ENCODE measurements at regions not wholly inside any gene's neighbourhood (a gene's known extent, or its start where the extent isn't known, plus 50 kb on each side); places are given as distances from the start of the nearest gene placed in this dataset.

GRCh38 chr3:148191966-148192365 is 505.7 kb upstream of the AGTR1 start:
- H3K4me3 Mint-ChIP-seq (ENCODE audit: unreplicated experiment) = no peak overlapping the region
- H3K36me3 ChIP-seq (ENCODE audit: insufficient read depth, low read length) = no peaks in the 10 kb centered on the region

GRCh38 chr3:148197061-148197460 is 500.6 kb upstream of the AGTR1 start:
- no peak for FAIRE-seq
- Histone ChIP-seq H3K4me3 (ENCODE audit: insufficient read depth, low read depth, low read length) (no peak overlapping the region), H3K4me1 (ENCODE audit: insufficient read depth, low read length) (no peaks in the 10 kb centered on the region), H3K79me2 (ENCODE audit: insufficient read depth, low read length) (no peaks in the 10 kb centered on the region), H4K20me1 (ENCODE audit: insufficient read depth, low read length) (no peaks in the 10 kb centered on the region), H2AFZ (ENCODE audit: low read depth, low read length) (no peak overlapping the region), H3K9ac (ENCODE audit: low read length) (no peak overlapping the region), H3K9me3 (ENCODE audit: insufficient read depth, low read depth, low read length) (no peaks in the 10 kb centered on the region), H3K27me3 (ENCODE audit: insufficient read depth, low read length) (no peaks in the 10 kb centered on the region), H3K27ac (ENCODE audit: low read depth, low read length) (no peak overlapping the region), H3K36me3 (ENCODE audit: insufficient read depth, low read length) (no peaks in the 10 kb centered on the region), H3K4me2 (ENCODE audit: low read length) (no peak overlapping the region)
- H3K9me3 Mint-ChIP-seq (ENCODE audit: unreplicated experiment) = no peaks in the 10 kb centered on the region
- no peak for DNase-seq (ENCODE audit: low read depth)
- no peaks in the 10 kb centered on the region for H3K36me3 Mint-ChIP-seq (ENCODE audit: low read depth, unreplicated experiment)
- no peaks in the 10 kb centered on the region for H3K27me3 Mint-ChIP-seq (ENCODE audit: low read depth, unreplicated experiment)
- H3K4me3 Mint-ChIP-seq (ENCODE audit: unreplicated experiment) = no peak overlapping the region
- no peak overlapping the region for H3K27ac Mint-ChIP-seq (ENCODE audit: unreplicated experiment)
- no peak for TF ChIP-seq EZH2 (IDR thresholded peaks at IDR 0.05; ENCODE audit: insufficient read depth, low read length)
- TF ChIP-seq CTCF (IDR thresholded peaks at IDR 0.05; ENCODE audit: insufficient read depth, low read depth, low read length) = no peak
- no peaks in the 10 kb centered on the region for H3K4me1 Mint-ChIP-seq (ENCODE audit: low read depth, unreplicated experiment)

More at GRCh38 chr3:148191966-148192365, 505.7 kb upstream of the AGTR1 start:
- no peak overlapping the region for H3K4me3 ChIP-seq (ENCODE audit: insufficient read depth, low read depth, low read length)
- Mint-ChIP-seq H3K36me3 (ENCODE audit: low read depth, unreplicated experiment) (no peaks in the 10 kb centered on the region), H3K27ac (ENCODE audit: unreplicated experiment) (no peak overlapping the region), H3K9me3 (ENCODE audit: unreplicated experiment) (no peaks in the 10 kb centered on the region), H3K4me1 (ENCODE audit: low read depth, unreplicated experiment) (peaks cover 6% of the 10 kb centered on the region), H3K27me3 (ENCODE audit: low read depth, unreplicated experiment) (no peaks in the 10 kb centered on the region)
- no peak for DNase-seq (ENCODE audit: low read depth)
- no peak overlapping the region for H3K27ac ChIP-seq (ENCODE audit: low read depth, low read length)
- no peak for TF ChIP-seq EZH2 (IDR thresholded peaks at IDR 0.05; ENCODE audit: insufficient read depth, low read length)
- no peak for TF ChIP-seq CTCF (IDR thresholded peaks at IDR 0.05; ENCODE audit: insufficient read depth, low read depth, low read length)
- H3K4me2 ChIP-seq (ENCODE audit: low read length) = no peak overlapping the region
- no peaks in the 10 kb centered on the region for H3K79me2 ChIP-seq (ENCODE audit: insufficient read depth, low read length)
- no peak overlapping the region for H3K9ac ChIP-seq (ENCODE audit: low read length)
- H4K20me1 ChIP-seq (ENCODE audit: insufficient read depth, low read length) = no peaks in the 10 kb centered on the region
- H3K4me1 ChIP-seq (ENCODE audit: insufficient read depth, low read length) = no peaks in the 10 kb centered on the region
- H2AFZ ChIP-seq (ENCODE audit: low read depth, low read length) = no peak overlapping the region
- no peaks in the 10 kb centered on the region for H3K9me3 ChIP-seq (ENCODE audit: insufficient read depth, low read depth, low read length)
- no peaks in the 10 kb centered on the region for H3K27me3 ChIP-seq (ENCODE audit: insufficient read depth, low read length)
- no peak for FAIRE-seq

- H3K4me3 ChIP-seq (ENCODE audit: insufficient read depth, low read depth, low read length) = no peak overlapping the region
- no peak overlapping the region for H3K27ac Mint-ChIP-seq (ENCODE audit: unreplicated experiment)
- H3K79me2 ChIP-seq (ENCODE audit: insufficient read depth, low read length) = no peaks in the 10 kb centered on the region
- no peak for TF ChIP-seq CTCF (IDR thresholded peaks at IDR 0.05; ENCODE audit: insufficient read depth, low read depth, low read length)
- no peak for TF ChIP-seq EZH2 (IDR thresholded peaks at IDR 0.05; ENCODE audit: insufficient read depth, low read length)
- H3K36me3 ChIP-seq (ENCODE audit: insufficient read depth, low read length) = no peaks in the 10 kb centered on the region
- no peaks in the 10 kb centered on the region for H3K27me3 ChIP-seq (ENCODE audit: insufficient read depth, low read length)
- H3K9me3 Mint-ChIP-seq (ENCODE audit: unreplicated experiment) = no peaks in the 10 kb centered on the region
- no peak overlapping the region for H3K4me3 Mint-ChIP-seq (ENCODE audit: unreplicated experiment)
- no peaks in the 10 kb centered on the region for H3K36me3 Mint-ChIP-seq (ENCODE audit: low read depth, unreplicated experiment)
- H3K4me1 ChIP-seq (ENCODE audit: insufficient read depth, low read length) = no peaks in the 10 kb centered on the region
- FAIRE-seq = no peak
- H2AFZ ChIP-seq (ENCODE audit: low read depth, low read length) = no peak overlapping the region
- H4K20me1 ChIP-seq (ENCODE audit: insufficient read depth, low read length) = no peaks in the 10 kb centered on the region
- H3K9me3 ChIP-seq (ENCODE audit: insufficient read depth, low read depth, low read length) = no peaks in the 10 kb centered on the region
- no peaks in the 10 kb centered on the region for H3K27me3 Mint-ChIP-seq (ENCODE audit: low read depth, unreplicated experiment)
- H3K27ac ChIP-seq (ENCODE audit: low read depth, low read length) = no peak overlapping the region
- no peak overlapping the region for H3K9ac ChIP-seq (ENCODE audit: low read length)
- DNase-seq (ENCODE audit: low read depth) = no peak
- peaks cover 4% of the 10 kb centered on the region for H3K4me1 Mint-ChIP-seq (ENCODE audit: low read depth, unreplicated experiment)
- H3K4me2 ChIP-seq (ENCODE audit: low read length) = no peak overlapping the region
These were observed 495.3 kb upstream of the AGTR1 start for GRCh38 chr3:148202386-148202785.
